ENCODE measurements at regions not wholly inside any gene's neighbourhood (a gene's known extent, or its start where the extent isn't known, plus 50 kb on each side); places are given as distances from the start of the nearest gene placed in this dataset.
A peak's percentile ranks its signal among the peaks of the same experiment; 100 is the strongest.

- H3K9me3 Mint-ChIP-seq = no peaks in the 10 kb centered on the region
- H3K4me1 Mint-ChIP-seq (ENCODE audit: low read depth in 2 of 2) = peaks cover 0 to 2% of the 10 kb centered on the region in 2 donors
- ATAC-seq (replicated peaks) (no peak), DNase-seq (no peak)
- H3K4me3 Mint-ChIP-seq = no peak overlapping the region
- no peaks in the 10 kb centered on the region for H3K36me3 Mint-ChIP-seq (ENCODE audit: insufficient read depth)
- H3K27ac Mint-ChIP-seq = no peak overlapping the region
- peaks cover 5 to 32% of the 10 kb centered on the region in 2 donors for H3K27me3 Mint-ChIP-seq
Measured at GRCh38 chr1:55317673-55318072, 102.5 kb upstream of the USP24 start.

GRCh38 chr1:55316947-55317662 is 101.9 kb upstream of the USP24 start:
- H3K27ac Mint-ChIP-seq = no peak overlapping the region
- no peaks in the 10 kb centered on the region for H3K36me3 Mint-ChIP-seq (ENCODE audit: insufficient read depth)
- H3K4me1 Mint-ChIP-seq (ENCODE audit: low read depth in 2 of 2) = peaks cover 0 to 2% of the 10 kb centered on the region in 2 donors
- H3K9me3 Mint-ChIP-seq = no peaks in the 10 kb centered on the region
- no peak overlapping the region for H3K4me3 Mint-ChIP-seq
- no peak for DNase-seq
- no peak for ATAC-seq (replicated peaks)
- H3K27me3 Mint-ChIP-seq = peaks cover 5 to 32% of the 10 kb centered on the region in 2 donors

- no peak overlapping the region for H3K27ac Mint-ChIP-seq
- H3K4me3 Mint-ChIP-seq = no peak overlapping the region
- H3K36me3 Mint-ChIP-seq (ENCODE audit: insufficient read depth) = no peaks in the 10 kb centered on the region
- H3K27me3 Mint-ChIP-seq = peaks cover 5 to 32% of the 10 kb centered on the region in 2 donors
- no peaks in the 10 kb centered on the region for H3K9me3 Mint-ChIP-seq
- DNase-seq (no peak), ATAC-seq (replicated peaks) (no peak)
- H3K4me1 Mint-ChIP-seq (ENCODE audit: low read depth in 2 of 2) = peaks cover 0 to 2% of the 10 kb centered on the region in 2 donors
Measured at GRCh38 chr1:55316502-55316901, 101.3 kb upstream of the USP24 start.

GRCh38 chr1:55315552-55315951 is 100.4 kb upstream of the USP24 start:
- H3K4me3 Mint-ChIP-seq = no peak overlapping the region

GRCh38 chr1:55314740-55315139 is 99.6 kb upstream of the USP24 start:
- H3K27me3 Mint-ChIP-seq = peaks cover 5 to 32% of the 10 kb centered on the region in 2 donors
- ATAC-seq (replicated peaks) = no peak

More at GRCh38 chr1:55315552-55315951, 100.4 kb upstream of the USP24 start:
- no peaks in the 10 kb centered on the region for H3K36me3 Mint-ChIP-seq (ENCODE audit: insufficient read depth)
- no peaks in the 10 kb centered on the region for H3K9me3 Mint-ChIP-seq
- ATAC-seq (replicated peaks) (no peak), DNase-seq (no peak)
- peaks cover 0 to 2% of the 10 kb centered on the region in 2 donors for H3K4me1 Mint-ChIP-seq (ENCODE audit: low read depth in 2 of 2)
- no peak overlapping the region for H3K27ac Mint-ChIP-seq
- H3K27me3 Mint-ChIP-seq = peaks cover 5 to 32% of the 10 kb centered on the region in 2 donors

GRCh38 chr1:55313903-55314302 is 98.7 kb upstream of the USP24 start:
- no peak overlapping the region for H3K4me3 Mint-ChIP-seq
- DNase-seq = no peak
- no peak for ATAC-seq (replicated peaks)
- no peak overlapping the region for H3K27ac Mint-ChIP-seq
- H3K9me3 Mint-ChIP-seq = no peaks in the 10 kb centered on the region
- H3K27me3 Mint-ChIP-seq = peaks cover 4 to 26% of the 10 kb centered on the region in 2 donors
- H3K4me1 Mint-ChIP-seq (ENCODE audit: low read depth in 2 of 2) = peaks cover 0 to 2% of the 10 kb centered on the region in 2 donors
- H3K36me3 Mint-ChIP-seq (ENCODE audit: insufficient read depth) = no peaks in the 10 kb centered on the region

More at GRCh38 chr1:55314740-55315139, 99.6 kb upstream of the USP24 start:
- Mint-ChIP-seq H3K36me3 (ENCODE audit: insufficient read depth) (no peaks in the 10 kb centered on the region), H3K9me3 (no peaks in the 10 kb centered on the region), H3K27ac (no peak overlapping the region), H3K4me3 (no peak overlapping the region), H3K4me1 (ENCODE audit: low read depth in 2 of 2) (peaks cover 0 to 2% of the 10 kb centered on the region in 2 donors)
- DNase-seq = no peak

GRCh38 chr1:55311979-55312378 is 96.8 kb upstream of the USP24 start:
- Mint-ChIP-seq H3K27ac (no peak overlapping the region), H3K9me3 (no peaks in the 10 kb centered on the region), H3K4me1 (ENCODE audit: low read depth in 2 of 2) (peaks cover 0 to 1% of the 10 kb centered on the region in 2 donors)

GRCh38 chr1:55311057-55311641 is 96.0 kb upstream of the USP24 start:
- H3K36me3 Mint-ChIP-seq (ENCODE audit: insufficient read depth) = no peaks in the 10 kb centered on the region
- peaks cover 17 to 18% of the 10 kb centered on the region in 2 donors for H3K27me3 Mint-ChIP-seq
- no peaks in the 10 kb centered on the region for H3K9me3 Mint-ChIP-seq
- no peak overlapping the region for H3K4me3 Mint-ChIP-seq
- ATAC-seq (replicated peaks) (no peak), DNase-seq (no peak)
- H3K4me1 Mint-ChIP-seq (ENCODE audit: low read depth in 2 of 2) = no peaks in the 10 kb centered on the region
- H3K27ac Mint-ChIP-seq = peak overlapping the region in 1 of 2 donors; percentile 13

More at GRCh38 chr1:55311979-55312378, 96.8 kb upstream of the USP24 start:
- peaks cover 16 to 22% of the 10 kb centered on the region in 2 donors for H3K27me3 Mint-ChIP-seq
- no peak overlapping the region for H3K4me3 Mint-ChIP-seq
- ATAC-seq (replicated peaks) = no peak
- DNase-seq = no peak
- H3K36me3 Mint-ChIP-seq (ENCODE audit: insufficient read depth) = no peaks in the 10 kb centered on the region

GRCh38 chr1:55310505-55310971 is 95.4 kb upstream of the USP24 start:
- Mint-ChIP-seq H3K4me1 (ENCODE audit: low read depth in 2 of 2) (no peaks in the 10 kb centered on the region), H3K27ac (no peak overlapping the region), H3K9me3 (no peaks in the 10 kb centered on the region), H3K27me3 (peaks cover 20 to 21% of the 10 kb centered on the region in 2 donors), H3K4me3 (no peak overlapping the region), H3K36me3 (ENCODE audit: insufficient read depth) (no peaks in the 10 kb centered on the region)
- DNase-seq (no peak), ATAC-seq (replicated peaks) (no peak)

GRCh38 chr1:55309786-55310504 is 94.8 kb upstream of the USP24 start:
- no peak for ATAC-seq (replicated peaks)
- no peak overlapping the region for H3K27ac Mint-ChIP-seq
- H3K27me3 Mint-ChIP-seq = peaks cover 26 to 27% of the 10 kb centered on the region in 2 donors
- no peak for DNase-seq
- H3K36me3 Mint-ChIP-seq (ENCODE audit: insufficient read depth) = no peaks in the 10 kb centered on the region
- no peaks in the 10 kb centered on the region for H3K4me1 Mint-ChIP-seq (ENCODE audit: low read depth in 2 of 2)
- no peak overlapping the region for H3K4me3 Mint-ChIP-seq
- no peaks in the 10 kb centered on the region for H3K9me3 Mint-ChIP-seq

GRCh38 chr1:55309053-55309452 is 93.9 kb upstream of the USP24 start:
- no peaks in the 10 kb centered on the region for H3K36me3 Mint-ChIP-seq (ENCODE audit: insufficient read depth)
- H3K27me3 Mint-ChIP-seq = peaks cover 28 to 34% of the 10 kb centered on the region in 2 donors
- no peak for DNase-seq
- no peaks in the 10 kb centered on the region for H3K9me3 Mint-ChIP-seq
- no peaks in the 10 kb centered on the region for H3K4me1 Mint-ChIP-seq (ENCODE audit: low read depth in 2 of 2)
- ATAC-seq (replicated peaks) = no peak
- H3K4me3 Mint-ChIP-seq = no peak overlapping the region
- H3K27ac Mint-ChIP-seq = no peak overlapping the region

- no peak for DNase-seq
- Mint-ChIP-seq H3K9me3 (no peaks in the 10 kb centered on the region), H3K4me3 (no peak overlapping the region), H3K27me3 (peaks cover 28 to 34% of the 10 kb centered on the region in 2 donors), H3K4me1 (ENCODE audit: low read depth in 2 of 2) (no peaks in the 10 kb centered on the region), H3K36me3 (ENCODE audit: insufficient read depth) (no peaks in the 10 kb centered on the region), H3K27ac (no peak overlapping the region)
- no peak for ATAC-seq (replicated peaks)
Measured at GRCh38 chr1:55305735-55306134, 90.6 kb upstream of the USP24 start.

GRCh38 chr1:55304229-55304740 is 89.1 kb upstream of the USP24 start:
- ATAC-seq (replicated peaks) = no peak

More at GRCh38 chr1:55304229-55304740, 89.1 kb upstream of the USP24 start:
- Mint-ChIP-seq H3K27ac (no peak overlapping the region), H3K4me3 (no peak overlapping the region), H3K4me1 (ENCODE audit: low read depth in 2 of 2) (no peaks in the 10 kb centered on the region), H3K36me3 (ENCODE audit: insufficient read depth) (no peaks in the 10 kb centered on the region), H3K27me3 (peaks cover 28 to 34% of the 10 kb centered on the region in 2 donors), H3K9me3 (no peaks in the 10 kb centered on the region)
- no peak for DNase-seq

Measured in effector memory CD8-positive, alpha-beta T cell (primary cell).